Superior temporal gyrus (tissue), 1 donor: ENCODE measurements at regions not wholly inside any gene's neighbourhood (a gene's known extent, or its start where the extent isn't known, plus 50 kb on each side); places are given as distances from the start of the nearest gene placed in this dataset.

Source experiments
- DNase-seq: peaks from one replicate; pipeline ENCODE4 v3.0.0-alpha.2; 2016; ENCODE audit errors: extremely low spot score

DNA sequence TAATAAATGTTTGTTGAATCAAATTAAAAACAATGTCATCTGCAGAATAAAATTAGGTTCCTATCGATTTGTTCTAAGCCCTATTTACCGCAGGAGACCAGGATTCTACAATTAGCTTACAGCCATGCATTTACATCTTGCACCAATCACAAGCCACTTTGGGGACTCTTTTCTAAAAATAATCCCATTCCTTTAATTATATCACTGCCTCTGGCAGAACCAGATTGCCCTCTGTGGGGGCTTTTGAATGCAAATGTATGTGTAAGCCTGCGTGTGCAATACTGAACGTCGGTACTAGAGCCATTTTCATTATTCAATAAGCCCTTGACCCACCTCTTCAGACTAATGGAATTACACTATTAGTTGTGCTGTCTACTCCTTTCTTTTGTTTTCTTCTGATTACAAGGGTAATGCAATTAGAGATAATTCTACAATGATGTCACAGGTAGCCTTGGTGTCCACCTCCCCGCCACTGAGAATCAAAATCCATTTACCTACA is 391.3 kb upstream of the XYLT1 start:
- DNase-seq, result no peak

DNA sequence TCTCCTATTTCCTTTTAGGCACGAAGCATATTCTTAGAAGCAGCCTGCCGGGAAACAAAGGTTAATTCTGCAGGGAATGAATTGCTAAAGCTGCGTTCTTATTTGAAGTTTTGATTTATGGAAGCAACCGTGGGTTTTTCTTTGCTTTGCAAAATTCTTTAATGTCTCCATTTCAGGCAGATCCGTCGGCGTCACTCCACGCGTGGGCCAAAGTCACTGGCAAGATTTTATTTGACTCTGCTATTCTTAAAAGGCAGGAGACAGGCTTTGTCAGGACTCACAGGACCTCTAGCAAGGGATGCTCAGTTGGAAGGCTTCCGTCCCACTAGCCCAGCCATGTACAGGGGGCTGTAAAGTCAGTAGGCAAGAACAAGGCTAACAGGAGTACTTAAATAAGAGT is 387.3 kb upstream of the XYLT1 start:
- no peak for DNase-seq

DNA sequence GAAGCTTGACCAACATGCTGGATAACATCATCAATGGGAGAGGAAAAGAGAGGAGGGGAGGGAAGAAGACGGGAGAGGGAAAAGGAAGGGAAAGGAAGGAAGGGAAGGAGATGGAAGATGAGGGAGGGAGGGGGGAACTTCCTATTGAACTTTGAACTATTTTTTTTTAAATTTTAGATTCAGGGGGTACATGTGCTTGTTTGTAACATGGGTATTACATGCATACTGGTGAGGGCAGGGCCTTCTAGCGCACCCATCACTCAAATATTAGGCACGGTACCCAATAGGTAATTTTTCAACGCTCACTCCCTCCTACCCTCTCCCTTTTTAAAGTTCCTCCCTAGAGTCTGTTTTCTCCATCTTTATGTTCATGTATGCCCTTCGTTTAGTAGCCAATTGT is 383.2 kb upstream of the XYLT1 start:
- no peak for DNase-seq

DNA sequence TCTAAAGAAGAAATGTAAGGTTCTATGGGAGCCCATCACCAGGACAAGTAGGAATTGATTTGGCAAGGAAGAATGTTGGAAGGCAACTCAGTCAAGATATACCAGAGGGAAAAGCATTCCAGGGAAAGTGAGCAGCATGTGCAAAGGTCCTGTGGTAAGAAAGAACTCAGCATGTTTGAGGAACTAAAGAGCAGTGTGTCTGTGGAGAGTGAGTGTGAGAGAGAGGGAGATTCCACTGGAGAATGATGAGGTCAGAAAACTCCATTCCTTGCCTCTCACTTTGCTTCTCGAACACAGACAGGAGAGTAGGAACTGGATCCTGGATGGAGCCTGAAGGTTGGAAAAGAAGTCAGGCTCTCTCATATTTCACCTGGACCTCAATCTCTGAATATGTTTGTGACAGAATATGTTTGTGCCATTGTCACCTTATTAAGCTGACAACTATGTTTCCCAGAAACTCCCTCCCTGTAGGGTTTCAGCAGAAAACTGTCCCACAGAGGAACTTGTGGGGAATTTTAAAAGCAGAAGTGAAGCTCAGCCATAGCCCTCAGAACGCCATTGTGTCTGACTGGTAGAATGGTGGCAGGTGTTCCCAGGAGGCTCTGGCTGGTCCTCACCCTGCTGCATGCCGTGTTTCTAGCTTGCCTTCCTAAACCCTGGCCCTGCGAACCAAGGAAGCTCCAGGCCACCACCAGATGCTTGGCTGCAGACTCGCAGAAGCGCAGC is 382.4 kb upstream of the XYLT1 start:
- DNase-seq, result no peak

DNA sequence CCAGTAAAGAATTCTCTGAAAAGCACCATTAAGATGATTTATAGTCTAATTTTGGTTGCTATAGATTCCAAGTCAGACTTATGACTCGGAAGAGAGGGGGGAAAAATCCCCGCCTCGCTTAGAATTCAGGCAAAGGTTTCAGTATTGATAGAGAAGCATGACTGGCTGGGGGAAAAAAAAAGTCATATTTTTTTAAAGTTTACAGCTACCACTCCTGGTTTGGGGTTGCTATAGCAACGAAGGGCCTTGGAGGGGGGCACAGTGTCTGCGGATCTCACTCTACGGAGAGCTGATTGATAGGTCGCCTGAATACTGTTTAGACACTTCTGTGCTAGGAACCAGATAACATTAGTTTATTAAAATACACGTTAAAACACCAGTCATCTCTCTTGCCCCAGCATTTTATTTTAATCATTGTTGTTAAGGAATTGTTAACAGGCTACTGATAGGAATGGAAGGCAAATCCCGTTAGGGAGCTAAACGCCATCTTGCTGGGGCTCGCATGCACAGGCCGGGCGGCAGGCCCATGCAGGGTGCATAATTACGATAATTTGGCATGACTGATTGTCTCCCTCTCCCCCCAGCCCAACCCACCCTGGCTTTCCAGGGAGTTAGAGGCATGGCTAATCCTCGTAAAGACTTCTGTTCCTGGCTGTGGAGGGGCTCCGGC is 380.0 kb upstream of the XYLT1 start:
- no peak for DNase-seq

DNA sequence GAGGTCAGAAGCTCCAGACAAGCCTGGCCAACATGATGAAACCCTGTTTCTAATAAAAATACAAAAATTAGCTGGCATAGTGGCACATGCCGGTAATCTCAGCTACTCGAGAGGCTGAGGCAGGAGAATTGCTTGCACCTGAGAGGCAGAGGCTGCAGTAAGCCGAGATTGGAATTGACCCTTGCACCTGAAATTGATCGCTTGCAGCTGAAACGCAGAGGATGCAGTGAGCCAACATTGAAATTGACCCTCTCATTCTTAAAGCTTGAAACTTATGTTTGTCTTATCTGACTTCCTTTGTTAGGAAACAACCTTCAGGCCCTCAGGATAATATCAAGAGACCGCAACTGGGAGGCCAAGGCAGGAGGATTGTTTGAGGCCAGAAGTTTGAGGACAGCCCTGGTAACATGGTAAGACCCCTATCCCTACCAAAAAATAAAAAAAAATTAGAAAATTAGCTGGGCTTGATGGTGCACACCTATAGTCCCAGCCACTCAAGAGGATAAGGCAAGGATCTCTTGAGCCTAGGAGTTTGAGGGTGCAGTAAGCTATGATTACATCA is 376.6 kb upstream of the XYLT1 start:
- DNase-seq, result no peak

DNA sequence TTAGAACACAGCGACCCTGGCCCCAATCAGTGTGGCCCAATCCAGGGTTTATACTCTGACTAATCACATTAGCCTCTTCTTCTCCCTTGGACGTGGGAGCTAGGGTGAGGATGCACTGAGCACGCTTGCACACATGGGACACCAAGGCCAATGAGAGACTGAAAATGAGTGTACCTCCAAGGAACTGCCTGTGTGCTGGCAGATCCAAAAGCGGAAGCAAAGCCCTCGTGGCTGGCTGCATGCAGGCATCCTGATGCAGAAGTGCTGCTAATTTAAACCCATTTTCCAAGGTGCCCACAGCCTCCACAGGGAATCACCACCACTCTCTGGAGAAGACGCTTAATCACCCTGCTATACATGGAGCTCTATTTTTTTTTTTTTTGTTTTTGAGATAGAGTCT is 375.3 kb upstream of the XYLT1 start:
- no peak for DNase-seq

DNA sequence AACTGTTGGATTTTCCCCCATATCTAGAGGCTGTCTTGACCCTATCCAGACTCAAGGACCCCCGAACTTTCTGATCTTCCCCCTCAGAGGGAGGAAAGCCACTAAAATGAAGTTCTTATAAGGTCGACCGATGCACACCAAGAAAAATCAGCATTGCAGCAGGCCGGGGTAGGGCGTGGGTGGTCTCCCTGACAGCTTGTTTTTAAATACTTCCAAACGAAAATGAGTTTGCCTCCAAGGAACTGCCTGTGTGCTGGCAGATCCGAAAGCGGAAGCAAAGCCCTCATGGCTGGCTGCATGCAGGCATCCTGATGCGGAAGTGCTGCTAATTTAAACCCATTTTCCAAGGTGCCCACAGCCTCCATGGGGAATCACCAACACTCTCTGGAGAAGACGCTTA is 374.3 kb upstream of the XYLT1 start:
- no peak for DNase-seq

DNA sequence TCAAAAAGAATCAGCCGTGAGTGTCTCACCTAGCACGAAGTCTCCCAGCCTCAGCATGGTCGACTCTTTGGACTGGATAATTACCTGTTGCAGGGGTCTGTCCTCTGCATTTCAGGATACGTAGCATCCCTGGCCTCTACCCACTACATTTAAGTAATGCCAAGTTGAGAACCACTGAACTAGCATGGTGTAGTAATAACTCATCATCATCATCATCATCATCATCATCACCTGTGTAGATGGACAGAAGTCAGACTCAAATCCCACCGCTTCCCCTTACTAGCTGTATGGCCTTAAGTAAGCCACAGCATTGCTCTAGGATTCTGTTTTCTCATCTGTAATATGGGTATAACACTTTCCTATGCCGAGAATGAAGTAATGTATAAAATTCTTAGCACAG is 373.1 kb upstream of the XYLT1 start:
- no peak for DNase-seq

DNA sequence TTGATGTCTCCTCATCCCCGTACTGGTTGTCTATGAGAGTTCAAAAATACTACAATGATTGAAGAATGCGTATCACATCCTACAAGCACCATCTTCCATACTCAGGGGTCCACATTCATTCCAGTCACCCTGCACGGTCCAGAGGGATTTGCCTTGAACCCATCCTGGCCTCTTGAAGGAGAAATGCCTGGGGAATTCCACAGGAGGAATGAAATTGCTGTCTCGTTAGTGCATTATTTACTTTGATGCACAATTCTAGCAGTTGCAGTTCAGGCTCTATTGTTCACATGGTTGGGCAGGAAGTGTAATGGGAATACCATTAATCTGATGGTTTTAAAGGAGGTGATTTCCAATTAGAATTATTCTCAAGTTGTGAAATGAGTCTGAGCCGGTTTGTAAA is 369.1 kb upstream of the XYLT1 start:
- no peak for DNase-seq

DNA sequence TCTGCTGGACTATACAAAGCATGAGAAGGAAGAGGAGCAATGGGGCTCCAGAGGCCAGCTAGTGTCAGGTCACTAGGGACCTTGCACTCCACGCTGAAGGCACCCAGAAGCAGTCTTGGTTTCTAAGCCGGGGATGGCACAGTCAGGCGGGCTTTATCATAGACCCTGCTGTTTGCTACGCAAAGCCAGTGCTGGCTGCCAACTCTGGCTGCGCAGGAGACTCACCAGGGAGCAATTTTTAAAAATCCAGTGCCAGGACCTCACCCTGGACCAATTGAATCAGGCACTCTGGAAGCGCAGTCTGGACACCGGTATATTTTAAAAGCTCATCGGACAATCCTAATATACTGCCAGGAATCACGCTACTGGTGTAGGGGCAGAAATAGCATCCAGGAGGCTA is 368.5 kb upstream of the XYLT1 start:
- DNase-seq, result no peak

DNA sequence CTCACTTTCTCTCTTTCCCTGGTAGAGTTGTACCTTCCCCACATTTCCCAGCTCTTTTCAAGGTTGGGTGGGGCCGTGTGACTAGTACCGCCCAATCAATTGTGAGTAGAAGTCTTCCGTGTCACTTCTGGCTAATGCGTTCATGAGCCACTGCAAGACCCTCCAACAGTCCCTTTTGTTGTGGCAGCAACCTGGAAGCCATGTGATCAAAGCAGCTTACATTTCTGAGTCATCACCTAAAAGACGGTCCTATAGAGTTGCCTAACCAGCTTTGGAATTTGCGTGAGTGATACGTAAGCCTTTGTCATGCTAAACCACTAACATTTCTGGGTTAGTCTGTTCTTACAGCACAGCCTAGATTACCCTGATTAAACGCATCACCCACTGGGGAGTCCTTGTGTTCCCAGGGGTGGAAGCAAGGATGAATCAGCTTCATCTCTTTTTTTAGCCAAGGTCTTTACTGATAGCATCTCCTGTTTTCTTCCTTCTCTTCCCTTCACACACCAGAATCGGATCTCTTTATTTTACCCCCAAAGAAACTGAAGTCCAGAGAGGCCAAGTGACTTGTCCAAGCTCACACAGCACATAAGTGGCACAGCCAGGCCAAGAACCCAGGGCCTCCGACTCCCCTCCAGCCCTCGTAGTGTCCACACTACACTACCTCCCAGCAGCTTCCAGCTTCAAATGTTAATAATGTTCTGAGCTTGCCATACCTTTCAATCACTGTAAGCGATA is 366.3 kb upstream of the XYLT1 start:
- no peak for DNase-seq

DNA sequence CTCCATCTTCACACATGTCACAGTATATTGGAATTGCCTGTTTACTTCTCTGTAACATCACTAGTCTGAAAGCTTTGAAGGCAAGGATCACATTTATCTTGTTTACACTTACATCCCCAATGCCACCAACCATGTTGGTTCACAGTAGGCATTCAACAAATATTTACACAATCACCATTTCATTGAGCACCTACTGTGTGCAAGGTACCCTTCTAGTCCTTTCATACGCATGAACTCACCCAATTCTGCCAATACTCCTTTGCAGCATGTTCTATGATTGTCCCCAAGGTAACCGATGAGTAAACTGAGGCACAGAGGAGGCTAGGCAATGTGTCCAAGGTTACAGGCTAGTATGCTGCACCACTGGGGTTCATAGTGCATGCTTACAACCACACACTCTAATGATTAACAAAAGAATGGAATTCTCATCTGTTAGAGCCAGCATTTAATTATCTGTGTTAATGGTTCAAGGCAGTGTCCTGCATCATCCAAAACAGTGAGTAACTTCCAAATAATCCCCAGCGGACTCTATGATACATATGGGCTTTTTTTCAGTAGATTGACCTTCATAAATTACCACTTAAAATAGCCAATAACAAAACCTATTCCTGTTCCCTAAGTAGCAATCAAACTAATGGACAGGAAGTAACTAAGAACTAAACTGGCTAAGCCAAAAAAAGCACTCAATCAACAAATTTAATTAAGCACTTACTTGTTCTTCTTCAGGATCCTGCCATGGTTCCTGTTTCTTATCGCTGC is 364.5 kb upstream of the XYLT1 start:
- DNase-seq, result no peak

DNA sequence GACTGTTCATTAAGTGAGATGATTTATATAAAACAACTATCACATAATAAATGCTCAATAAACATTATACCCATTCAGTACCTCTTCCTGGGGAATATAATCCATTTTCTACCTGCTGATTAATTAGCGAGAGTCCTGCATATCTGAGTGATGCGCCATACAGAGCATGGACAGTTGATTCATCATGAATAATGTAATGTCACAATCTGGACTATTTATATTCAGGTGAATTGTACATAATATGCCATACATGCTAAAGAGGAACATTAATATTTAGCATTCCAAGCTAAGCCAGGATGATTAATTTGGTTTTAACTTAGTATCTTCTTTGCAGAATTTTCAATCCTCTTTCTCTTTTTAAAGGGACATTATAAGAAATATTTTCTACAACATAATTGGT is 362.0 kb upstream of the XYLT1 start:
- DNase-seq, result no peak

DNA sequence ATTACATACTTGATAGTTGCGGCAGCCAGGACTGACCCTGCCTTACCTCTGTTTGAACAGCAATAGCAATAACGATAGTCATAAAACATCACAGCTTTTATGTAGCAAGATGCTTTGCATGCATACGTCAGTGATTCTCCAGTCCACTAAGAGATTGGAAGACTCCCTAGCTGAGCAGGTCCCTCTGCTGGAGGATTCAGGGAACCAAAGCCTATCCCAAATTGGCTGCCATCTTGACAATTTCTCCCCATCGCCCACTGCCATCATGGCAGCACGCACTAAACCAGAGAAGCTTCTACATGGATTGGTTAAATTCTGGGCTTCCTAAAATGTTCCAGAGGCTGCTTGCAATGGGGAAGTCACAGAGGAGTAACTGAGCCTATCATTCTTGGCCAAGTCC is 360.6 kb upstream of the XYLT1 start:
- DNase-seq, result no peak

DNA sequence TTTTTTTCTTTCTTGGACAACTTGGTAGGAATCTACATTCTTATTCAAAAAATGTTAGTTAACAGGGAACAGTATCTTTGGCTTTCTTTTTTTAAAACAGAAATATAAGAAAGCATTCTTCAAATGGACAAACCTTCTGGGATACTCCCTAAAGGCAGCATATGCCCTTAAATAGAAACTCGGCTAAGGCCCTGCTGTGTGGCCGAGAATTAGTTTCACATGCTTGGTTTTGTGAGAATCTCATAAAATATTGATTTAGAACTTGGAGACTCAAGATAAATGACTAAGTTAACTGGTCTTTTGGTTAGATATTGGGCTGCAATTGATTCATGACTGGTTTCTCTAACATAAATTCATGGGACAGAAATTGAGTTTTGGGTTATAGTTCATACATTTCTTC is 359.9 kb upstream of the XYLT1 start:
- DNase-seq, result no peak

DNA sequence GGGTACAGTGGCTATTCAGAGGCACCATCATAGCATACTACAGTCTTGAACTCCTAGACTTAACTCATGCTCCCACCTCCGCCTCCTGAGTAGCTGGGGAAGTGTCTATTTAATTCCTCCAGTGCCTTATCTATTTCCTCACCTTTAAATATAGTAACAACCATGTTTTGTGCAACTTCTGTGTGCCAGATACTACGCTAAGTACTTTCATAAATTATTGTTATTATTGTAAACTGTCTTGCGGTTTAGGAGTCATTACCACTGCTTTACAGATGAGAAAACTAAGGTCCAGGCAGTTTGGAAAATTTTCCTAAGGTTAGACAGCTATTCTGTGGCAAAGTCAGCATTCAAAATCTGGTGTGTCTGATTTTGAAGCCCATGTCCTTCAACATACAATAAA is 359.1 kb upstream of the XYLT1 start:
- no peak for DNase-seq

DNA sequence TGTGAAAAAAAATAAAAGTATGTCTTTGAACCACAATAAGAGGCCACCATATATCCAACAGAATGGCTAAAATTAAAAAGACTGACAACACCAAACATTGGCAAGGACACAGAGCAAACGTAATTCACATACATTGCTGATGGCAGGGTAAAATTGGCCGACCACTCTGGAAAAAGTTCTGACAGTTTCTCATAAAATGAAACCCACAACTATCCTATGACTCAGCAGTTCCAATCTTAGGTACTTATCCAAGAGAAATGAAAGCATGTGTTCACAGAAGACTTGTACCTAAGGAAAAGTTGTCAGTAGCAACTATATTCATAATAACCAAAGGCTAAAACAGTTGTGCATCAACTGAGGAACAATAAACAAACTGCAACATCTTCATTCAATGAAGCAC is 357.3 kb upstream of the XYLT1 start:
- DNase-seq, result no peak

DNA sequence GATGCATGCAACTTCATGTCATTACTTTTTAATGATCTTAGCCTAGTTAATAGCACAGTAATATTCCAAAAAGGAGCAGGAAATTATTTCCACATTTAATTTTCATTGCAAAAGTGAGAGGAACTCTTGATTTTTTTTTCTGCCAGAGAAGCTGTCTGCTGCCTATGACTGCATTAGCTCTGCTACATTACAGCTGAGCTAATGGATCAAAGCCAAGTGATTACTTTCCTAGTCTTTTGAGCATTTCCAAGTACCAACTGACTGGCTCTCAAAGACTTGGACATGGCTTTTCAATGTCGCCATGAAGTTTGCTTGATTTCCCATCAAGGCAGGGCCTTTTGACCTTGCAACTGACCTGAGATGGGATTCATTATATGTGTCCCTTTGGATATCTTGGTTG is 356.6 kb upstream of the XYLT1 start:
- DNase-seq, result no peak

DNA sequence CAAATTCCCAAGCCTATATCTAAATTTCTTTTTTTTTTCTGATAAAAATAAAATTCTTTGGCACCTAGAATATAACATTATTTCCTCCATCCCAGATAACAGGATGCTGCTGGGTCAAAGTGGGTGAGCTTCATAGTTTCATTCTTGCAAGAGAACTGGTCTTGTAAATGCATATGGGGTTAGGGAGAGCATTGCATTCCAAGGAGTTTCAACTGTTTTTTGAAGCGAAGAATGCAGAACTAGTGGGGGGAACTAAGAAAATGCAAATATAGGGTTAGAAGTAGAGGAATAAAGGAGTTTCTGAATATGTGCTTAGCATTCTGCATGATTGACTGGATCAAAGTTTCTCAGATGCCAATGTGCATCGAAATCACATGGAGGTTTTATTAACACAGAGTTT is 347.2 kb upstream of the XYLT1 start:
- no peak for DNase-seq

DNA sequence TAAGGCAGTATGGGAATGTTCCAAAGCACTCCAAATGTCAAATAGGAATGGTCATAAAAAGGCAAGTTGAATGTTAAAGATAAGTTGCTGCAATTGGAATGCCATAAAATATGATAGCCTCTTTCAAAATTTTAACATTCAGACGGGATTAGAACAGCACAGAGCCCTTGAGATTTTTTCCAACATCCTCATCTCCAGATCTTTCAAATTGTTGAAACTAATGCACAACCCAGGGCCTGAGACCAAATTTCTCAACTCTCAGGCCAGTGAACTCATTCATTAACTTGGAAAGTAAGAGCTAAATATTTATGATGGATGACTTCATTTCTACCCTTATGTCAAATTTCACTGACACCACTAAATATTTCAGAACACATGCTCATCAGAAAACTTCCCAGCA is 346.5 kb upstream of the XYLT1 start:
- DNase-seq, result no peak

DNA sequence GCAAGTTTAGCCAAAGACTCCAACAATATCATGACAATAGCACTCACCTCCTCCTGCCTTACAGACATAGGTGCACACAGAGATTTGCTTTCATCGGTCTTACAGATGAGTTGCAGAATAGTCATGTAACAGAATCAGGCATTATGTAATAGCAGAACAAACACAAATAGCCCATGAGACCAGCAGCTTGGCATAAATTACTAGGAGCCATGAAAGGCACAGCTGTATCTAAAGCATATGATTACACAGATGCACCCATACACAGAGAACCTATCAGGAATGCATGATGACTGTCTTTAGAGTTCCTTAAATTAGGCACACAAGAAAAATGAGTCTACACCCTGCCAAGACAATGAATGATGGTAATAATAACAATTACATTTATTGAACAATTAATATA is 342.0 kb upstream of the XYLT1 start:
- no peak for DNase-seq
